Osteocyte (in vitro differentiated cells): ENCODE measurements at regions not wholly inside any gene's neighbourhood (a gene's known extent, or its start where the extent isn't known, plus 50 kb on each side); places are given as distances from the start of the nearest gene placed in this dataset.

Experiments
- DNase-seq: peaks from one replicate; pipeline ENCODE4 v3.0.0; 2021; ENCODE audit warnings: mixed read lengths; ENCODE audit not compliant: unreplicated experiment; ENCODE audit errors: extremely low spot score
- H3K27ac Mint-ChIP-seq: one replicate; pipeline ENCODE4 v1.8.0; 2021; ENCODE audit warnings: mild to moderate bottlenecking, mixed read lengths; ENCODE audit not compliant: unreplicated experiment
- H3K27me3 Mint-ChIP-seq: one replicate; pipeline ENCODE4 v1.8.0; 2021; ENCODE audit warnings: mixed read lengths; ENCODE audit not compliant: unreplicated experiment
- H3K36me3 Mint-ChIP-seq: one replicate; pipeline ENCODE4 v1.8.0; 2021; ENCODE audit warnings: mixed read lengths; ENCODE audit not compliant: unreplicated experiment
- H3K4me1 Mint-ChIP-seq: one replicate; pipeline ENCODE4 v1.8.0; 2021; ENCODE audit warnings: mixed read lengths; ENCODE audit not compliant: unreplicated experiment
- H3K4me3 Mint-ChIP-seq: one replicate; pipeline ENCODE4 v1.8.0; 2021; ENCODE audit warnings: mild to moderate bottlenecking, moderate library complexity, mixed read lengths; ENCODE audit not compliant: unreplicated experiment
- H3K9me3 Mint-ChIP-seq: one replicate; pipeline ENCODE4 v1.8.0; 2021; ENCODE audit warnings: mixed read lengths; ENCODE audit not compliant: unreplicated experiment
- TF ChIP-seq, protein P1 (sequence below): fragments of 200-600 bp; sonication (generic); IDR thresholded peaks from 2 replicates; pipeline ENCODE4 v1.5.0; 2021; ENCODE audit warnings: antibody characterized with exemption, mild to moderate bottlenecking, moderate library complexity

DNA sequence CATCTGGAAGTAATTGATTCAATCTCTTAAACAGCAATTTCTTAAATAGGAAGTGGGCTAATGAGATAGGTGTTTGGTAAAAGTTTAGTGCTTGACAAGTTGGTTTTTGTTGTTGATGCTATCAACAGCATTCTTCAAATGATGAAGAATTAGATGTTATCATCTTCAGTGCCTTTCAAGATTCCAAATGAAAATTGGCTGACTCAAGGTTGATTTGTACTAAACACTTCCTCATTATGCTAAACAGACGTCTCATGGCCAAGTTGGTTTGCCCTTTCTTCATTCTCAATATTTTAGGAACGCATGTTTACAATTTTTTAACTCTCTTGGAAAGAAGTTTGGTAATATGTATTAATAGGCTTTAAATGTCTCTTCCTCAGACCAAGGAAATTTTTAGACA lies 86.0 kb downstream of the MID1IP1 start:
- peaks cover 11% of the 10 kb centered on the region for H3K9me3 Mint-ChIP-seq
- H3K4me3 Mint-ChIP-seq = no peak overlapping the region
- H3K4me1 Mint-ChIP-seq = no peaks in the 10 kb centered on the region
- no peaks in the 10 kb centered on the region for H3K27me3 Mint-ChIP-seq
- no peak for DNase-seq
- TF ChIP-seq, protein P1, sequence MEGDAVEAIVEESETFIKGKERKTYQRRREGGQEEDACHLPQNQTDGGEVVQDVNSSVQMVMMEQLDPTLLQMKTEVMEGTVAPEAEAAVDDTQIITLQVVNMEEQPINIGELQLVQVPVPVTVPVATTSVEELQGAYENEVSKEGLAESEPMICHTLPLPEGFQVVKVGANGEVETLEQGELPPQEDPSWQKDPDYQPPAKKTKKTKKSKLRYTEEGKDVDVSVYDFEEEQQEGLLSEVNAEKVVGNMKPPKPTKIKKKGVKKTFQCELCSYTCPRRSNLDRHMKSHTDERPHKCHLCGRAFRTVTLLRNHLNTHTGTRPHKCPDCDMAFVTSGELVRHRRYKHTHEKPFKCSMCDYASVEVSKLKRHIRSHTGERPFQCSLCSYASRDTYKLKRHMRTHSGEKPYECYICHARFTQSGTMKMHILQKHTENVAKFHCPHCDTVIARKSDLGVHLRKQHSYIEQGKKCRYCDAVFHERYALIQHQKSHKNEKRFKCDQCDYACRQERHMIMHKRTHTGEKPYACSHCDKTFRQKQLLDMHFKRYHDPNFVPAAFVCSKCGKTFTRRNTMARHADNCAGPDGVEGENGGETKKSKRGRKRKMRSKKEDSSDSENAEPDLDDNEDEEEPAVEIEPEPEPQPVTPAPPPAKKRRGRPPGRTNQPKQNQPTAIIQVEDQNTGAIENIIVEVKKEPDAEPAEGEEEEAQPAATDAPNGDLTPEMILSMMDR = no peak
- H3K36me3 Mint-ChIP-seq = no peaks in the 10 kb centered on the region
- no peak overlapping the region for H3K27ac Mint-ChIP-seq

DNA sequence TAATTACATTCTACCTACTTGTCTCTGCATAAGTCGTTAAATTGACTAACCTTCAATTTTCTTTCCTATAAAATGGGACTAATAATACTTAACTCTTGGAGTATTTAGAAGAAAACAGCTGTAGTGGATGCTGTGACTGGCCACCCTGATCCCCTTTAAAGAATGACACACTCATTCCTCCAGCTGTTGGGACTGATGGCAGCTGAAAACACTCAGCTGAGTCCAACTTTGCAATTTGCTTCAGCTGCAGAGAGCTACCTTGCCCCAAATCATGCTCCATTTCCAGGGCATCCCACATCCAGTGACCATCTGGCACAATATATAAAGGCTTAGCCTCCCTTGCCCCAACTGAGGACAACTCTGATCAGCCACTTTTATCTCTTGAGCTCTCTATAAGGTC lies 89.1 kb downstream of the MID1IP1 start:
- Mint-ChIP-seq H3K36me3 (no peaks in the 10 kb centered on the region), H3K4me1 (no peaks in the 10 kb centered on the region), H3K4me3 (no peak overlapping the region), H3K9me3 (peaks cover 12% of the 10 kb centered on the region), H3K27ac (no peak overlapping the region), H3K27me3 (no peaks in the 10 kb centered on the region)
- DNase-seq = no peak
- TF ChIP-seq, protein P1 = no peak

DNA sequence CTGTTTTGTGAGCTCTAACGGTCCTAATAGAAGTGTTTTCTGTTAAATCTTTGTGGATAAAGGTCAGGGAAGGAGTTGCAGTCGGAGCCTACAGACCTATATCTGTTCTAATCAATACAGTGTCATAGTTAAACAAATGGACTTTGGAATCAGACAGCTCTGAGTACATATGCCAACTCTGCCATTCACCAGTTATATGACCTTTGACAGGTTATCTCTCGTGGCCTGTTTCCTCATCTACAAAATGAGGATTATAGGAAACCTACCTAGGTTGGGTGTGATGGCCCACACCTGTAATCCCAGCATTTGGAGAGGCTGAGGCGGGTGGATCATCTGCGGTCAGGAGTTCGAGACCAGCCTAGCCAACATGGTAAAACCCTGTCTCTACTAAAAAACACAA lies 89.7 kb downstream of the MID1IP1 start:
- Mint-ChIP-seq H3K36me3 (no peaks in the 10 kb centered on the region), H3K27me3 (no peaks in the 10 kb centered on the region), H3K4me1 (no peaks in the 10 kb centered on the region), H3K9me3 (peaks cover 12% of the 10 kb centered on the region), H3K4me3 (no peak overlapping the region), H3K27ac (no peak overlapping the region)
- TF ChIP-seq, protein P1 = no peak
- DNase-seq = no peak

DNA sequence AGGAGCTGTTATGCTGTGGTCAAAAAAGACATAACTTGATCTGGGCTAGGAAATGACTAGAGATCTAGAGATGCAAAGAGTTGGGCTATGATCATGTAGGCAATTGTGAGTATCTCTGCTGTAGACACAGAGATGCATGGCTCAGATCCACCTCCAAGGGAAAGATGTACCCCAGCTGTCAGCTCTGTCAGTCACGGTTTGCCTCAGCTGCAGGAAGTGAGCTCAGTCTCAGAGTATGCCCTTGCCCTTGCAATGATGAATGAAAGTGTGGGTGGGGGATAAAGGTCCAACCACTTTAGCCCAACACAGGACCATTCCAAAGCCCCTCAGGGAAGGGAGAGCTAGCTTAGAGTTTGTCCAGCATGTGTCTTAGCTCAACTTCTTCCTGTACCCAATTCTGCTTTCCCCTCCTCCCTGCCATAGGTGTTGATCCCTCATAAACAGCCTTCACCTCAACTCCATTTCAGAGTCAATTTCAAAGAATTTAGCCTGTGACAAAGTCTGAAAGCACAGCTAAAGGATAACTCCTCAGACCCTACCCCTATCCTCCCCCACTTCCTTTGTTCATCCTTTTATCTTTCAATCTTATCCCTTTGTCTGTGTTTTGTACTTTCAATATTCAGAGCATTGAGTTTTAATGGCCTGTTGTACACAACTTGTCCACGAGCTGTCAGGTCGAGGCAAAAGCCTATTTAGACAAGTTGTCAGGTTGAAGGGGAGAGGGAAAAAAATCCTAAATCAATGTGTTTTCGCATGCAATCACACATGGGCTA lies 90.6 kb downstream of the MID1IP1 start:
- Mint-ChIP-seq H3K27ac (no peak overlapping the region), H3K4me1 (no peaks in the 10 kb centered on the region), H3K9me3 (peaks cover 12% of the 10 kb centered on the region), H3K4me3 (no peak overlapping the region), H3K27me3 (no peaks in the 10 kb centered on the region), H3K36me3 (no peaks in the 10 kb centered on the region)
- no peak for DNase-seq
- TF ChIP-seq, protein P1 = no peak

DNA sequence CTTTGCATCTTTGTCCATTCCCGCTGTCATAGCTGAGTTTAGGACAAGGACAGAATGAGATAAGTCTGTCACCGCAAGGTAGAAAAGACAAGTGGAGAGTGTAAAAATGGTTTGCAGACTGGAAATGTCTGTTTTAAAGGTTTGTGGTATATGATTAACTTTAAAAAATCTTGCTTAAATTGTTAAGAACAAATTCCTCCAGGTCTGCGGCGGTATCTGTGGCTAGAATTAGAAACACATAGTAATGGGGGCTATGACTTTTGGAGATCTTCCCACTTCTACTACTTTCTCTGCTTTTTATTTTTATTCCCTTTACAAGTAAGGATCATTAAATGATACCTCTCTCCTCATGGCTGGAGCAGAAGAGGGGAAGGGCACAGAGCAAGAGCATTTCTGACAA lies 92.2 kb downstream of the MID1IP1 start:
- DNase-seq = no peak

More for the DNA sequence above, 92.2 kb downstream of the MID1IP1 start:
- H3K27ac Mint-ChIP-seq = no peak overlapping the region
- TF ChIP-seq, protein P1 = no peak
- H3K9me3 Mint-ChIP-seq = peaks cover 12% of the 10 kb centered on the region
- no peaks in the 10 kb centered on the region for H3K4me1 Mint-ChIP-seq
- no peak overlapping the region for H3K4me3 Mint-ChIP-seq
- H3K27me3 Mint-ChIP-seq = no peaks in the 10 kb centered on the region
- H3K36me3 Mint-ChIP-seq = no peaks in the 10 kb centered on the region
